Dendritic cell treated with granulocyte-macrophage colony-stimulating factor and Interleukin-4, amounts not matched to agents 40 ng/mL and 50 ng/mL, for 4 days (primary cell): ENCODE measurements at regions not wholly inside any gene's neighbourhood (a gene's known extent, or its start where the extent isn't known, plus 50 kb on each side); places are given as distances from the start of the nearest gene placed in this dataset.
"Not testable (repeated sequence)": the region's sequence is repeated elsewhere in the genome, so short reads cannot be mapped to it uniquely, and the experiment has no call there.

ENCODE experiments used
- H3K27ac Mint-ChIP-seq: one replicate; pipeline ENCODE4 v1.8.0; 2022; ENCODE audit warnings: mild to moderate bottlenecking, mixed read lengths
- H3K27me3 Mint-ChIP-seq: one replicate; pipeline ENCODE4 v1.8.0; 2022; ENCODE audit warnings: mild to moderate bottlenecking, mixed read lengths
- H3K36me3 Mint-ChIP-seq: one replicate; pipeline ENCODE4 v1.8.0; 2022; ENCODE audit warnings: low read depth, mixed read lengths
- H3K4me1 Mint-ChIP-seq: one replicate; pipeline ENCODE4 v1.8.0; 2022; ENCODE audit warnings: low read depth, mixed read lengths
- H3K4me3 Mint-ChIP-seq: one replicate; pipeline ENCODE4 v1.8.0; 2022; ENCODE audit warnings: mild to moderate bottlenecking, moderate library complexity, mixed read lengths
- H3K9me3 Mint-ChIP-seq: one replicate; pipeline ENCODE4 v1.8.0; 2022; ENCODE audit warnings: mixed read lengths
- intact Hi-C: fragments of 100-400 bp; cut with micrococcal nuclease; formaldehyde crosslinking; loops from one replicate; pipeline ENCODE4 v1.15.0; 2022

GRCh38 chr6:60991427-60992028 is 1294.5 kb downstream of the KHDRBS2 start:
- H3K4me3 Mint-ChIP-seq = no peak overlapping the region
- peaks cover 89% of the 10 kb centered on the region for H3K9me3 Mint-ChIP-seq
- no peak overlapping the region for H3K27ac Mint-ChIP-seq
- H3K36me3 Mint-ChIP-seq = no peaks in the 10 kb centered on the region
- intact Hi-C loops = no loop called here
- no peaks in the 10 kb centered on the region for H3K27me3 Mint-ChIP-seq
- no peaks in the 10 kb centered on the region for H3K4me1 Mint-ChIP-seq

DNA sequence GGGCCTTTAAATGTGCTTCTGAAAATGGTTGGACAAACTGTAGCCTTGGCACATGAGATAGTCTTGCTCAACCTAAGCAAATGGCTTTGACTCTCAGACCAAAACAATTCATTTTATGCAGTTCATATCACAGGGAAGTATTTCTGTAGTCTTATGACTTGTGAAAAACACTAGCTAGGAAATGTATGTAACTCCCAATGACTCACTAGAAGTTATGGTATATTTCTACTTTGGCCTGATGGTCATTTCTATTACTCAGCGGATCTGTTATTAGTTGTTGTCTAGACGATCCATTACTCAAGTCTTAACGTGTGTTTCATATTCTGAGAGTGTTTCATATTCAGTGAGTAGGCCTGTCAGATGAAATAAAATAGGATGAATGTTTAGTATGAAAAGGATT is 1333.5 kb downstream of the KHDRBS2 start:
- Mint-ChIP-seq H3K36me3 (no peaks in the 10 kb centered on the region), H3K4me3 (no peak overlapping the region), H3K4me1 (no peaks in the 10 kb centered on the region), H3K27me3 (no peaks in the 10 kb centered on the region), H3K27ac (no peak overlapping the region), H3K9me3 (peaks cover 23% of the 10 kb centered on the region)
- intact Hi-C loops = no loop called here

DNA sequence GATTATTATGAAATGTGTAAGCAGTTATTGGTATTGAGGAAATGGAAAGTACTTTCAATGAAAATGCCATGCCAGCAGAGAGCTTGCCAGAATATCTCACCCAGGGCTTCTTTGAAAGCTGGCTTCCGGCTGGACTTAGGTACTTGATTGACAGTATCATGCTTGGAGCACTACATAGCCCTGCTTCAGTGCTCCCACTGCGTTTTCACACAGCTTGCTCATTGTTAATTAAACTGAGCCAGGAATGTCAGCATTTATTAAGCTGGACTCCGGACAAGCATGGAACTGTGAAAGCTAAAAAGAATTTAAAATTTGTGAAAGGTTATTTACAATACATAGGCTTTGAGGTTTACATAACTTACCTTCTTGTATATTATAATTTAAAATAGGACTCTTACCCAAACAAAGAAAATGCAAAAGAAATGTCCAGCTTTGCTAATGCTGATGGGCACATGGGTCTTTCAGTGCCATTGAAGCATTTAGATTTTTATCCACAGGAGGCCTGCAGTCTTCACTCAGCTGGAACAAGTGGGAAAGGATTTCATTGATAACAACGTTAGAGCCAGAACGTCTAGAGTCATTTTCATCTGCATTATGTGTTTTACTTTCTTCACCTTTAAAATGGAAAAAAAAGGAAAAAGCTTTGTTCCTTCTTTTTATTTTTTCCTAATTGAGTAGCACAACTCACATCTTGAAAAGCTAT is 1335.7 kb downstream of the KHDRBS2 start:
- H3K4me3 Mint-ChIP-seq, H3K4me1 Mint-ChIP-seq, intact Hi-C loops, H3K27me3 Mint-ChIP-seq, H3K27ac Mint-ChIP-seq, H3K36me3 Mint-ChIP-seq: not testable (repeated sequence)
- peaks cover 24% of the 10 kb centered on the region for H3K9me3 Mint-ChIP-seq

DNA sequence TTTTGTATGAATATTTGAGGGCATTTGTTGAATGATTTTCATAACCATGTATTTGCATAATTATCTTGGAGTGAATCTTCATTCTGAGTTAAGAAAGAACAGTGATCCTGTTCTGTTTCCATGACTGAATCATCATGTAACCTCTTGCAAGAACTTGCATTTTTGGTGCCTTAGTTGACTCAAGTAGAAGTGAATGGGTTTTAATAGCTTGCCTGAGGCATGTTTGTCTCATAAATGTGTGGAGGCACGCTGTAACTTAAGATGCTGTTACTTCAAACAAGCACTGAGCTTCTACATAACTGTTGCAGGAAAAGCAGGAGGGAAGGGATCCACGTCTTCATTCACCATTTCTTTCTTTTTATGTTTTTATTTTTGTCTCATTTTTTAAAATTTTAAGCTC is 1338.6 kb downstream of the KHDRBS2 start:
- intact Hi-C loops, H3K27me3 Mint-ChIP-seq: not testable (repeated sequence)

GRCh38 chr6:60944803-60945202 is 1341.2 kb downstream of the KHDRBS2 start:
- H3K36me3 Mint-ChIP-seq, H3K27me3 Mint-ChIP-seq, H3K27ac Mint-ChIP-seq, H3K4me1 Mint-ChIP-seq, H3K4me3 Mint-ChIP-seq, intact Hi-C loops: not testable (repeated sequence)
- peaks cover 31% of the 10 kb centered on the region for H3K9me3 Mint-ChIP-seq

More for the DNA sequence above, 1338.6 kb downstream of the KHDRBS2 start:
- H3K4me3 Mint-ChIP-seq, H3K4me1 Mint-ChIP-seq, H3K36me3 Mint-ChIP-seq, H3K27ac Mint-ChIP-seq: not testable (repeated sequence)
- H3K9me3 Mint-ChIP-seq = peaks cover 28% of the 10 kb centered on the region

- H3K36me3 Mint-ChIP-seq, H3K4me1 Mint-ChIP-seq, H3K27me3 Mint-ChIP-seq, H3K27ac Mint-ChIP-seq, H3K4me3 Mint-ChIP-seq, intact Hi-C loops: not testable (repeated sequence)
- H3K9me3 Mint-ChIP-seq = peaks cover 21% of the 10 kb centered on the region
Measured at GRCh38 chr6:60935970-60936369, 1350.1 kb downstream of the KHDRBS2 start.

GRCh38 chr6:60919652-60920051 is 1366.4 kb downstream of the KHDRBS2 start:
- H3K4me3 Mint-ChIP-seq, intact Hi-C loops, H3K4me1 Mint-ChIP-seq, H3K27me3 Mint-ChIP-seq, H3K27ac Mint-ChIP-seq, H3K36me3 Mint-ChIP-seq: not testable (repeated sequence)
- peaks cover 25% of the 10 kb centered on the region for H3K9me3 Mint-ChIP-seq

DNA sequence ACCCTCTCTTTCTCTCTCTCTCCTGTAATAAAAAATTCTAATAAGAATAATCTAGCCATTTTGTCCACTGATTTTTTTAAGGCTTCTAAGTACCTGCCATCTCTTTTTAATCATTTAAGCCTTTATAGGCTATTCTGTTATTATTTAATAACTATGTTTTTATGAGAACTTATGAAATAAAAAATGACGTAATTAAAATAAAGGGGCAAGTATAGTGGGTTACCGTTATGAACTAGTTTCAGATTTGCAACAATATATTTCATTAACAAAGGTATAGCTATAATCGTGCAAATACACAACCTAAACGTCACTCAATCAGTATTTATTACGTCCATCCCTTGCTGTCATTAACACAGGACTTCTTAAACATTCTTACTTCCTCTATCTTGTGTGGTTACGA is 1382.2 kb downstream of the KHDRBS2 start:
- H3K27me3 Mint-ChIP-seq, H3K27ac Mint-ChIP-seq, H3K4me1 Mint-ChIP-seq, H3K4me3 Mint-ChIP-seq, intact Hi-C loops, H3K36me3 Mint-ChIP-seq: not testable (repeated sequence)
- peaks cover 19% of the 10 kb centered on the region for H3K9me3 Mint-ChIP-seq

GRCh38 chr6:60893374-60893773 is 1392.7 kb downstream of the KHDRBS2 start:
- H3K36me3 Mint-ChIP-seq, H3K27ac Mint-ChIP-seq, H3K27me3 Mint-ChIP-seq, intact Hi-C loops, H3K4me3 Mint-ChIP-seq, H3K4me1 Mint-ChIP-seq: not testable (repeated sequence)
- peaks cover 35% of the 10 kb centered on the region for H3K9me3 Mint-ChIP-seq

DNA sequence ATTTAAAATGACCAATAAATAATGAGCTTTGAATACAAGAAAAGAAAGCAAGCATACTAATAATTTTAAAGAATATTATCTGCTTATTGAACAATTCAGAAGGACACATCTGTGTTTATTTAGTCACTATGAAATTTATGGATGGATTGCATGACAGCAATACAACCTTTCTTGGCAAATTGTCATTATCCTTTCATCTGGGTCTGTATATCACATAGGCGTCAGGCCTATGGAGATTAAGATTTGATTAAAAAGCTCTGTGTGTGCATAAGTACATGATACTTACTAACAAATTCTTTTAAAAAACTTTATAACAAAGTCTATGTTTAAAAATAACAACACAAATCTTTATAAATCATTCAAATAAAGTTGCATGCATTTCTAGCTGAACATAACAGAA is 1394.4 kb downstream of the KHDRBS2 start:
- no peaks in the 10 kb centered on the region for H3K27me3 Mint-ChIP-seq
- intact Hi-C loops = no loop called here
- no peaks in the 10 kb centered on the region for H3K4me1 Mint-ChIP-seq
- H3K4me3 Mint-ChIP-seq = no peak overlapping the region
- peaks cover 35% of the 10 kb centered on the region for H3K9me3 Mint-ChIP-seq
- no peaks in the 10 kb centered on the region for H3K36me3 Mint-ChIP-seq
- no peak overlapping the region for H3K27ac Mint-ChIP-seq

DNA sequence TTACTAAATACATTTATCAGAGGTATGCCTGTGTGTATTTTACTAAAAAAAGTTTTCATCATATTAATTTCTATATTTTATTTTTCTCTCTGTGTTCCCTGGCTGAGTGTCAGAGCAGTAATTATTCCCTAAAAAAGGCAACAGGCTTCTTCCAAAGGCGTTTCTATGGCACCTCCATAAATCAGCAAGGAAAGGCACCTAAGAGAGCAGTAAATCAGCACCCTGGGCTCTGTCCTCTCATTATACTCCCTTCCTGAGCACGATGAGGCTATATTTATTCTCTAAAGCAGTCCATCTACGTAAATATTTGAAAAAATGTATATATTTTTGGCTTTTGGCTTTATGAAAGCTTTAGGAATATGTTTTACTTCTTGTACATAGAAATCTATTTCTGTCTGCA is 1408.6 kb downstream of the KHDRBS2 start:
- H3K4me3 Mint-ChIP-seq, intact Hi-C loops, H3K27ac Mint-ChIP-seq, H3K4me1 Mint-ChIP-seq, H3K36me3 Mint-ChIP-seq, H3K27me3 Mint-ChIP-seq: not testable (repeated sequence)
- peaks cover 25% of the 10 kb centered on the region for H3K9me3 Mint-ChIP-seq

GRCh38 chr6:60870779-60871178 is 1415.2 kb downstream of the KHDRBS2 start:
- H3K36me3 Mint-ChIP-seq, H3K4me3 Mint-ChIP-seq, H3K27me3 Mint-ChIP-seq, H3K4me1 Mint-ChIP-seq, H3K27ac Mint-ChIP-seq, intact Hi-C loops: not testable (repeated sequence)
- peaks cover 54% of the 10 kb centered on the region for H3K9me3 Mint-ChIP-seq

GRCh38 chr6:60867548-60867947 is 1418.5 kb downstream of the KHDRBS2 start:
- H3K4me1 Mint-ChIP-seq = no peaks in the 10 kb centered on the region
- peaks cover 29% of the 10 kb centered on the region for H3K9me3 Mint-ChIP-seq
- intact Hi-C loops = no loop called here
- H3K36me3 Mint-ChIP-seq = no peaks in the 10 kb centered on the region
- no peaks in the 10 kb centered on the region for H3K27me3 Mint-ChIP-seq
- H3K27ac Mint-ChIP-seq = no peak overlapping the region
- H3K4me3 Mint-ChIP-seq = no peak overlapping the region

DNA sequence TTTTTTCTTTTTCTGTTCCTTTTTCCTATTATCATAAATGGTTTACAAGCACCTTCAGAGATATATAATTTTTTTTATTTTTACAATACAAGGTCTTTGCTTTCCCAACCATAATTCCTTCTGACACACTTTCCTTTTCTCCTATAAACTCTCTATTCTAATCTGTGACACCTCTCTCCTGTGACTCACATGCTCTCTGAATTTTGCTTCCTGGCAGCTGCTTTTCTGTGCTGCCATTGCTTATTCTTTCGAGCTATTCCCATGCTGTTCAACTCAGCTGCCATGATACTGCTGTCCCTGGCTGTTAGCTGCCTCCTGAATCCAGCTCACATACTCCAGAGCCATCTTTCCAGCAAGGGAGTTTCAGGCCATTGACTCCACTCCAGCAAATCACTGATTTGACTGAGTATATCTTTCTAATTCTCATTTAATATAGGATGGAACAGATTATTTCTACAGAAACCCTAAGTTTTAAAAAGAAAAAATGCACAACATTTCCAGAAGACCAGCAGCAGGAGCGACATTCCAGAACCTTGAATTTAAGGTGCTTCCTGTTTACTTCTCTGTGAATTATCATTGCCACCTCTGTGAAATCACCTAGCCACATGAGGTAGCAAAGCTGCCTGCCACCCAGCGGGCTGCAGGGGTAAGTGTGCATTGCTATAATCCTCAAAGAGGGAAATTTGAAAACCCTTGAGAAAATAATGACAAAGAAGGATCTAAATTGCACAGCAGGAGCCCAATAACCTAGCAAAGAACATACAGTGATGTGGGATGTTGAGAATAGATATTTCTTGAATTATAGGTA is 1442.6 kb downstream of the KHDRBS2 start:
- H3K36me3 Mint-ChIP-seq, H3K27me3 Mint-ChIP-seq, H3K27ac Mint-ChIP-seq, H3K4me1 Mint-ChIP-seq, H3K4me3 Mint-ChIP-seq, intact Hi-C loops: not testable (repeated sequence)
- H3K9me3 Mint-ChIP-seq = peaks cover 16% of the 10 kb centered on the region
